ENCODE measurements at regions not wholly inside any gene's neighbourhood (a gene's known extent, or its start where the extent isn't known, plus 50 kb on each side); places are given as distances from the start of the nearest gene placed in this dataset.
A peak's percentile ranks its signal among the peaks of the same experiment; 100 is the strongest.

GRCh38 chr9:78605041-78606000 lies 308.4 kb downstream of the PSAT1 start:
- no peak for DNase-seq

GRCh38 chr9:78606001-78606379 lies 309.1 kb downstream of the PSAT1 start:
- DNase-seq, result no peak

GRCh38 chr9:78607853-78608252 lies 310.9 kb downstream of the PSAT1 start:
- no peak for DNase-seq

- peak; percentile 33 to 41 for DNase-seq
Measured at GRCh38 chr9:78609450-78609849, 312.5 kb downstream of the PSAT1 start.

- no peak for DNase-seq
Measured at GRCh38 chr9:78612091-78612490, 315.2 kb downstream of the PSAT1 start.

GRCh38 chr9:78613006-78613405 lies 316.1 kb downstream of the PSAT1 start:
- DNase-seq, result no peak

GRCh38 chr9:78614892-78615291 lies 318.0 kb downstream of the PSAT1 start:
- DNase-seq, result no peak

- no peak for DNase-seq
Measured at GRCh38 chr9:78615372-78615771, 318.4 kb downstream of the PSAT1 start.

GRCh38 chr9:78618735-78619134 lies 321.8 kb downstream of the PSAT1 start:
- no peak for DNase-seq

- no peak for DNase-seq
Measured at GRCh38 chr9:78620303-78620702, 323.4 kb downstream of the PSAT1 start.

- DNase-seq, result no peak
Measured at GRCh38 chr9:78620764-78621163, 323.8 kb downstream of the PSAT1 start.

GRCh38 chr9:78622126-78622525 lies 325.2 kb downstream of the PSAT1 start:
- DNase-seq, result no peak

GRCh38 chr9:78626971-78627370 lies 330.0 kb downstream of the PSAT1 start:
- no peak for DNase-seq

- no peak for DNase-seq
Measured at GRCh38 chr9:78630966-78631365, 334.0 kb downstream of the PSAT1 start.

GRCh38 chr9:78640728-78641127 lies 343.8 kb downstream of the PSAT1 start:
- no peak for DNase-seq

- DNase-seq, result no peak
Measured at GRCh38 chr9:78644359-78644758, 347.4 kb downstream of the PSAT1 start.

GRCh38 chr9:78654324-78654723 lies 357.4 kb downstream of the PSAT1 start:
- DNase-seq, result no peak

GRCh38 chr9:78663369-78663768 lies 366.4 kb downstream of the PSAT1 start:
- no peak for DNase-seq

GRCh38 chr9:78664370-78664769 lies 367.4 kb downstream of the PSAT1 start:
- DNase-seq, result no peak

GRCh38 chr9:78666818-78667414 lies 370.0 kb downstream of the PSAT1 start:
- no peak for DNase-seq

- no peak for DNase-seq
Measured at GRCh38 chr9:78668148-78668832, 371.4 kb downstream of the PSAT1 start.

GRCh38 chr9:78669591-78669990 lies 372.7 kb downstream of the PSAT1 start:
- no peak for DNase-seq

GRCh38 chr9:78671785-78672184 lies 374.9 kb downstream of the PSAT1 start:
- no peak for DNase-seq

GRCh38 chr9:78674874-78675273 lies 377.9 kb downstream of the PSAT1 start:
- no peak for DNase-seq

All from NCI-H187 (cell line).